RPMI8226 (cell line): ENCODE measurements at regions not wholly inside any gene's neighbourhood (a gene's known extent, or its start where the extent isn't known, plus 50 kb on each side); places are given as distances from the start of the nearest gene placed in this dataset.
A peak's percentile ranks its signal among the peaks of the same experiment; 100 is the strongest.

Experiments used
- DNase-seq: peaks from one replicate; pipeline ENCODE4 v3.0.0-alpha.2; 2015

DNA sequence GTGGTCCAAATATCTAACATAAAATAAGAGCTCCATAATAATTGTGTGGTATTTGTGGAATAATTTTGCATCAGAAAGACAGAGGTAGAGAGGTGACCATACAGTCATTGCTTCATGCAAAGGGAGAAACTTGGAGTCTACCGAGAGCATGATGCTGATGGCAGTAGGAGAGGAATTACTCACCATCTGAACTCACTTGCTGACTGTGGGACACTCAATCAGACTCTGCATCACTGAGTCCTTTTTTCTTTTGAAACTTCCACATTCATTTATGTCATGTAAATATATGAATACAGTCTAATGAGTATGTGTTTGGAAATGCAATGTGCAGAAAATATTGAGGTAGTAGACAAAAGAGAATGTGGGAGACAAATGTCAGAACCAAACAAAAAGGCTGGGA, 933.8 kb downstream of the REEP3 start:
- no peak for DNase-seq

- DNase-seq: no peak
These were observed 937.1 kb downstream of the REEP3 start for GRCh38 chr10:64458306-64458705.

- DNase-seq: no peak
These were observed 942.2 kb downstream of the REEP3 start for GRCh38 chr10:64463406-64463805.

DNA sequence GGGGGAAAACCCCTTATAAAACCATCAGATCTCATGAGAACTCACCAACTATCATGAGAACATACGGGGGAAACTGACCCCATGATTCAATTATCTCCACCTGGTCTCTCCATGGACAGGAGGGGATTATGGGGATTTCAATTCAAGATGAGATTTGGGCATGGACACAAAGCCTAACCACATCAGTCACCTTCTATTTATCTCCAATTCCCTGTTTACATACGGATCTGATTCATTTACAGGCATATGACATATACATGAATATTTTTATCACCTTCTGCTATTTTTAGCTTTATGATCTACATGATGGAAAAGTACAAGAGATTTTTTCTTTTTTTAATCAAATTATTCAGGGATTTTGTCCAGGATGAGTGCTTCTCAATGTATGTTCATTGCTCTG, 944.5 kb downstream of the REEP3 start:
- DNase-seq: no peak

DNA sequence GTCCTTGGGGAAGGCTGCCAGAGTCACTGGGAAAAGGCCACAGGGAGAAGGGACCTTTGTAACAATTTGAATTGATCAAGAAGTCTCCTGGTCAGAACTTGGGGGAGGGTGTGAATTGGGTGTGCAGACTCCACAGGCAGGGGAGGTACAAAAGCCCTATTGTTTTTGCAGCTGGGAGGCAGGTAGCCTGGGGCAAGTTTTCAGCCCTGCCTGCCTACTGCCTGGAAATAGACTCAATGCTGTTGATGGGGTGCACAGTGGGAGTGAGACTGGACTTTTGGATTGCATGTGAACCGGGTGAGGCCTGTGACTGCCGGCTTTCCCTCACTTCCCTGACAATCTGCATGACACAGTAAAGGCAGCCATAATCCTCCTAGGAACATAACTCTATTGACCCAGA, 947.0 kb downstream of the REEP3 start:
- DNase-seq: no peak

- DNase-seq: no peak
These were observed 955.3 kb downstream of the REEP3 start for GRCh38 chr10:64476506-64476905.

DNA sequence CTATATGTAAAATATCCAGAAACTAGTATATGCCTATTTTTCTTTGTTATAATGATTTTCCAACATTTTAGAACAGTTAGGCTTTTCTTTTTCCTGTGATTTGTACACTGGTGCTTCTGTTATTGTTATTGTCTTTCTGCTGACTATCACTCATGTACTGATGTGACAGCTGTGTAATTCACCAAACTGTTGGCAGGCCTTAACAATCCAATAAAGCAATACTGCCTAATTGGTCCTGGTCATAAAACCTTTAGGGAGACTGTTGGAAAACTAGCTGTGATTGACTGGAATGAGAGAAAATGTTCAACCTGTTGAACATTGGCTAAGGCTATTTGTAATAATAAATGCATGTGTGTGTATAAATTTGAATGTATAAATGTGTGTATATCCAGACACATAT, 956.6 kb downstream of the REEP3 start:
- no peak for DNase-seq

DNA sequence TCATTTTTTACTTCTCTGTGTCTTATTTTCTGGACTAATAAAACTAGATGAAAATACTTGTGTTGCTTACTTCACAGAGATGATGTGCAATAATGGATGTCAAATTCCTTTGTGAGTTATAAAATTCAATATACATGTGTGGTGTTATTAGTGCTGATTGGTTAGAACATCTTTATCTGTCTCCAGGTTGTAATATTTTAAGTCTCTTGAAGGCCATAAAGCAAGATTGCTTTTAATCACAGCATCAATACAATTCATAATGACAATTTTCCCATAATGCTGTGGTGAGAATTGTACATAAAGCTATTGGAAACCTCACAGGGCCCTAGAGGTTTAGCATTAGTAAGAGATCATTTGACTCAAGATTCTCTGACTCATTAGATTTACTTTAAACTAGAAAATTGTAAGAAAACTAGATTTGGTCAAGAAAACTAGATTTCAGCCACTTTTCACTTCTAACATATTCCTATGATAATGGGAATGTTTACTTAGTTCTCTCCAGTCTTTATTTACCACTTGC, 963.7 kb downstream of the REEP3 start:
- no peak for DNase-seq

- DNase-seq: no peak
These were observed 964.9 kb downstream of the REEP3 start for GRCh38 chr10:64486149-64486548.

GRCh38 chr10:64486901-64487300, 965.7 kb downstream of the REEP3 start:
- DNase-seq: no peak

- no peak for DNase-seq
These were observed 973.7 kb downstream of the REEP3 start for GRCh38 chr10:64494901-64495300.

DNA sequence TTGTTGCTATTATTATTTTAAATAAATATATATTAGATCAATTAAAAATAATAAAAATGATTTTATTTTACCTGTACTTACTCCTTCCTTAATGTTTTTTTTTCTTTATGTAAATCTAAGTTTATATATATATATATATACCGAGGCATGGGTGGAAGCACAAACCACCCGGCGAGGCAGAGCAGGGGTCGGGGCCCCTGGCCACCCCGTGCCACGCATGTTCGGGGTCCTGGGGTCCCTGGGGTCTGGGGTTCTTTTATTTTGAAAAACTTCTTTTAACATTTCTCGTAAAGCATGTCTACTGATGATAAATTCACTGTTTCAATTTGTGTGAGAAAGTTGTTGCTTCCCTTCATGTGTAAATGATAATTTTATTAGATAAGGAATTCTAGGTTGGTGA, 976.1 kb downstream of the REEP3 start:
- no peak for DNase-seq

- DNase-seq: no peak
These were observed 980.6 kb downstream of the REEP3 start for GRCh38 chr10:64501807-64502206.

- no peak for DNase-seq
These were observed 981.7 kb downstream of the REEP3 start for GRCh38 chr10:64502936-64503335.

DNA sequence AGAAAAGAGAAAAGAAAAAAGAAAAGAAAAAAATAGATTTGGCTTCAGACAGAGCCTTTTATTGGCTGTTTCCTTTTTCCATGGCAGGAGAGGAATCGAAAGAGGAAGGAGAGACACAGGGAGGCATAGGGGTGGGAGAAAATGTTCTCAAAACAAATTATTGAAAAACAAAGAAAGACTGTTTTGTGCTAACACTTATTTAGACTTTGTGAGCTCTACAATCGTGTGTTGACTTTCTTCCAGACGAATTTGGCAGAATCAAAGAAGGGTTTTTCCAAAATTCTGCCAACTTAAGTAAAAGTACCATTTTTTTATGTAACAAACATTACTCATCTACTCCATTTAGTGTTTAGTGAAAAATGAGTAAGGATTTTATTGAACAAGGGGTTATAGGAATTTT, 982.2 kb downstream of the REEP3 start:
- DNase-seq: no peak

DNA sequence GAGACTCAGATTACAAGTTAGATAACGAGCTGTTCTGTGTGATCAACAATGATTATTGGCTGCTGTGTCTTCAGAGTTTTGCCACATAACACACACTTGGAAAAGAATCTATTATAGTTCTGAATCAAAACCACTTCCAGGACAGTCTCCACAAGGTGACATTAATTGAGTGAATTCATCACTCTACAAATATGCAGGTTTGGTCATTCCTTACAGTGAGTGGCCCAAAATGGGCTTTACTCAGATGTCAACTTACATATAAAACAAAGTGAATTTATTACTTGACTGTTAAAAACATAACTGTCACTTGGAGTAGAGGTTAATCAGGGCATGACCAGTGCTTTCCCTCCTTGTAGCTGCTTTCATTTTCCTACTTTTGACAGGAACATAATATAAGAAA, 984.3 kb downstream of the REEP3 start:
- no peak for DNase-seq

- DNase-seq: no peak
These were observed 985.8 kb downstream of the REEP3 start for GRCh38 chr10:64506963-64507362.

DNA sequence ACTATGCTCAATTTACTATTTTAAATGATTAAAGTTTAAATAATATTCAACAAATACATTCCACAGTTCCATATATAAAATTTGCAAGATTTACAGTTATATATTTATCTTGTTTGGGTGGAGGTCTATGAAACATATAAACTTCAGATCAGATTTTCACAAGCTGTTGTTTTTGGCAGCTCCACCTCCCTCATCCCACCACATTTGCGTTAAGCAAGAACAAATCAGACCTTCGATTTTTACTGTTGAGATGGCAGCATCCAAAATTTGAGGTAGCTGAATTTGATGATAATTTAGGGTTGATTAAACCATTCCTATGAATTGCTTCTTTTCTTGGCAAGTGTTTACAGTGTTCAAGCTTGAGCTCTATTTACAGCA, 986.4 kb downstream of the REEP3 start:
- no peak for DNase-seq

DNA sequence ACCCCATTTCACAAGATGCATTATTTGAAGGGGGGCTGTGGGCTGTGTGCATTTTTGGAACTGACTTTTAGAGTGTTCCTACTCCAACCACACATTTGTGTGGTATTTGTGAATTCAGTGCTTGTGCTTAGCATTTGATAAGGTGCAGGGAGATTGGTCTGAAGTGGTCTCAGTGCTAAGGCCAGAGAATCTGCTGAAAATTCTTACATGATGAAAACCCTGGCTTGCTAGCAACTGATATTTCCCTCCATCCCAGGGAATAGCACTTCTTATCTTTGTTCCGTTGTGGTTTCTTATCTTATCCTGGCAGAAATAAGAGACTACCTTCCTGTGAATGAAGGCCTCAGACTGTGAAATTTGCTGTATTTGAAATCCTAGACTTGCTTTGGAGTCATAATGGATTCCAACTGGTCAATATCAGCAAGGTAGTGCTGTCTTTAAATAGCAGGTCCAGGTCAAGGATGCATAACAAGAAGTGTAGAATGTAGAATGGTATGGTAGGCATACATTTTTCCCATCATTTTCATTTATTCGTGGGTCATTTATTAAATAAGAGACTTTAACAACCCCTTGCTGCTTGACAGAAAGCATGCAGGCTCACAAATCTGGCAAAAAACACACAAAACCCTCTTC, 986.9 kb downstream of the REEP3 start:
- DNase-seq: no peak

- DNase-seq: peak; percentile 80
These were observed 994.9 kb downstream of the REEP3 start for GRCh38 chr10:64515970-64516699.

- DNase-seq: no peak
These were observed 997.3 kb downstream of the REEP3 start for GRCh38 chr10:64518456-64518855.

DNA sequence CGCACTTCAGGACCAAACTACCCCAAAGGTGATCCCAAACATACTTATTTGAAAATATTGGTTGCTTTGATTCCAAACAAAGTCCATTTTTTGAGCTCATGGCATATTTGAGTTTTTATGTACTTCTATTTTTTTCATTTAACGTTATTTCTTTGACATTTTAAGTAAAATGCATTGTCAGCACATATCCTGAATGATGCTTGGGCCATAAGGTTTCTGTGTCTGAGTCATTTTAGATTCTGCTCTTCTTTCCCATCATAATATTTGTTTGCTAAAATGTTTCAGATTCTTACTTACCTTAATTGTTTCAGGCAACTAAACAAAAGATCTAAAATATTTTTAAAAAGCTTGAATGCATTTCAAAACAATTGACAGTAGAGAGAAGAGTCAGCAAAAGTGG, 998.2 kb downstream of the REEP3 start:
- DNase-seq: no peak

GRCh38 chr10:64519831-64520230, 998.6 kb downstream of the REEP3 start:
- DNase-seq: no peak

DNA sequence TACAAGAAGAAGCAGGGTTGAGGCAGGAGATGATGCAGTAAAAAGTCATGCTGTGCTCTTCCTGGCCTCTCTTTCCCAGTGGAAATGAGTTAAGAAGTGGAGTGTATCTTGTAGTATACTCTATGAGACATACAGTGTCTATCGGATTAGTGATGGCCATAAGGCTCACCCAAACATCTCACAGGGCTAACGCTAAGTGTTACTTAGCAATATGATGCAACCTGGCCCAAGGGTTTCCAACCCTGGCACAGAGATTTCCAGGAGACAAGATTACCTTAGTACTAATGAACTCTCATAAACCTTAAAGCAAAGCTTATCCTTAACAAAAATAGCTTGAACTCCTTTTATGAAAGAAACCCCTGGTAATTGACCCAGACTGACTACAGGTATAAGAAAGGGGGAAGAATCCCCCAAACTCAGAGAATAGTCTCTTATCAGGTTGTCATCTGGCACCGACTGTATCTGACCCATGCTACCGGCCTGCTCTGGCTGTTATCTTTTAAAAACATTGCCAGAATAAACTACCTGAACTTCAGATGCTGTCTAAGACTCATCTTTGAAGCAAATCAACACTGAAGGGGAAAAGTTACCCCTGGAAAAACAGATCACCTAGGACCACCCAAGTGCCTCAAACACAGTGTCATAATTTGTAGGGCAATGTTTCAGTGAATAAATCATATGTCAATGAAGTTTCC, 1002.0 kb downstream of the REEP3 start:
- DNase-seq: no peak
